ENCODE measurements at regions not wholly inside any gene's neighbourhood (a gene's known extent, or its start where the extent isn't known, plus 50 kb on each side); places are given as distances from the start of the nearest gene placed in this dataset.

DNA sequence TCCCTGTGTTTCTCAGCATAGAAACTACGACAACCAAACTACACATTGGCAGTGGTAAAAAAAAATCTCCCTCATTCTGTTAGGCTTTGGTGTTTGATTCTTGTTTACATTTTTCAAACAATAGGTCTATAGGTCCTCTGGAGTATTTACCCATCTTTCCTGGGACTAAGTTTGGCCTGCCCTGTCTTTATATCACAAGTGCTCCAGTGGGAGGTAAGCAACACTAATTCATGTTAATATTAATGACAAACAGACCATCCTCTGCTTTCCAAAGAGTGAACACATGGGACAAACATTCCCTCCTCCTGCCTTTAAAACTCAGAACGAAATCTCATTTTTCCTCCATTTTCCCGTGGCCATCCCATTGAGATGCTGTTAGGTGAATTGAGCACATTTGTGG, 514.1 kb upstream of the INTU start:
- no peak for TF ChIP-seq ZFP3 (CRISPR knock-in tag; IDR thresholded peaks at IDR 0.05)
- TF ChIP-seq, protein P1, sequence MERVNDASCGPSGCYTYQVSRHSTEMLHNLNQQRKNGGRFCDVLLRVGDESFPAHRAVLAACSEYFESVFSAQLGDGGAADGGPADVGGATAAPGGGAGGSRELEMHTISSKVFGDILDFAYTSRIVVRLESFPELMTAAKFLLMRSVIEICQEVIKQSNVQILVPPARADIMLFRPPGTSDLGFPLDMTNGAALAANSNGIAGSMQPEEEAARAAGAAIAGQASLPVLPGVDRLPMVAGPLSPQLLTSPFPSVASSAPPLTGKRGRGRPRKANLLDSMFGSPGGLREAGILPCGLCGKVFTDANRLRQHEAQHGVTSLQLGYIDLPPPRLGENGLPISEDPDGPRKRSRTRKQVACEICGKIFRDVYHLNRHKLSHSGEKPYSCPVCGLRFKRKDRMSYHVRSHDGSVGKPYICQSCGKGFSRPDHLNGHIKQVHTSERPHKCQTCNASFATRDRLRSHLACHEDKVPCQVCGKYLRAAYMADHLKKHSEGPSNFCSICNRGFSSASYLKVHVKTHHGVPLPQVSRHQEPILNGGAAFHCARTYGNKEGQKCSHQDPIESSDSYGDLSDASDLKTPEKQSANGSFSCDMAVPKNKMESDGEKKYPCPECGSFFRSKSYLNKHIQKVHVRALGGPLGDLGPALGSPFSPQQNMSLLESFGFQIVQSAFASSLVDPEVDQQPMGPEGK (CRISPR knock-in tag; IDR thresholded peaks at IDR 0.05; ENCODE audit: borderline replicate concordance) = no peak
- TF ChIP-seq, protein P2, sequence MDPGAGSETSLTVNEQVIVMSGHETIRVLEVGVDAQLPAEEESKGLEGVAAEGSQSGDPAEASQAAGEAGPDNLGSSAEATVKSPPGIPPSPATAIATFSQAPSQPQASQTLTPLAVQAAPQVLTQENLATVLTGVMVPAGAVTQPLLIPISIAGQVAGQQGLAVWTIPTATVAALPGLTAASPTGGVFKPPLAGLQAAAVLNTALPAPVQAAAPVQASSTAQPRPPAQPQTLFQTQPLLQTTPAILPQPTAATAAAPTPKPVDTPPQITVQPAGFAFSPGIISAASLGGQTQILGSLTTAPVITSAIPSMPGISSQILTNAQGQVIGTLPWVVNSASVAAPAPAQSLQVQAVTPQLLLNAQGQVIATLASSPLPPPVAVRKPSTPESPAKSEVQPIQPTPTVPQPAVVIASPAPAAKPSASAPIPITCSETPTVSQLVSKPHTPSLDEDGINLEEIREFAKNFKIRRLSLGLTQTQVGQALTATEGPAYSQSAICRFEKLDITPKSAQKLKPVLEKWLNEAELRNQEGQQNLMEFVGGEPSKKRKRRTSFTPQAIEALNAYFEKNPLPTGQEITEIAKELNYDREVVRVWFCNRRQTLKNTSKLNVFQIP (CRISPR knock-in tag; IDR thresholded peaks at IDR 0.05; ENCODE audit: borderline replicate concordance, low read depth) = no peak
- TF ChIP-seq ARNTL (CRISPR knock-in tag; IDR thresholded peaks at IDR 0.05; ENCODE audit: borderline replicate concordance, low read depth) = no peak
- no peak for TF ChIP-seq RARB (CRISPR knock-in tag; IDR thresholded peaks at IDR 0.05)
- TF ChIP-seq ZC3H10 (CRISPR knock-in tag; IDR thresholded peaks at IDR 0.05) = no peak
- no peak for TF ChIP-seq SNAI2 (CRISPR knock-in tag; IDR thresholded peaks at IDR 0.05)
- no peak for TF ChIP-seq BACH2 (CRISPR knock-in tag; IDR thresholded peaks at IDR 0.05; ENCODE audit: borderline replicate concordance)
- no peak for TF ChIP-seq PPARA (CRISPR knock-in tag; IDR thresholded peaks at IDR 0.05; ENCODE audit: borderline replicate concordance)
- no peak for TF ChIP-seq ISL1 (CRISPR knock-in tag; IDR thresholded peaks at IDR 0.05)
- TF ChIP-seq ESRRG (CRISPR knock-in tag; IDR thresholded peaks at IDR 0.05) = no peak
- TF ChIP-seq, protein P3, sequence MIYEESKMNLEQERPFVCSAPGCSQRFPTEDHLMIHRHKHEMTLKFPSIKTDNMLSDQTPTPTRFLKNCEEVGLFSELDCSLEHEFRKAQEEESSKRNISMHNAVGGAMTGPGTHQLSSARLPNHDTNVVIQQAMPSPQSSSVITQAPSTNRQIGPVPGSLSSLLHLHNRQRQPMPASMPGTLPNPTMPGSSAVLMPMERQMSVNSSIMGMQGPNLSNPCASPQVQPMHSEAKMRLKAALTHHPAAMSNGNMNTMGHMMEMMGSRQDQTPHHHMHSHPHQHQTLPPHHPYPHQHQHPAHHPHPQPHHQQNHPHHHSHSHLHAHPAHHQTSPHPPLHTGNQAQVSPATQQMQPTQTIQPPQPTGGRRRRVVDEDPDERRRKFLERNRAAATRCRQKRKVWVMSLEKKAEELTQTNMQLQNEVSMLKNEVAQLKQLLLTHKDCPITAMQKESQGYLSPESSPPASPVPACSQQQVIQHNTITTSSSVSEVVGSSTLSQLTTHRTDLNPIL (CRISPR knock-in tag; IDR thresholded peaks at IDR 0.05; ENCODE audit: low read depth) = no peak
- TF ChIP-seq, protein P4, sequence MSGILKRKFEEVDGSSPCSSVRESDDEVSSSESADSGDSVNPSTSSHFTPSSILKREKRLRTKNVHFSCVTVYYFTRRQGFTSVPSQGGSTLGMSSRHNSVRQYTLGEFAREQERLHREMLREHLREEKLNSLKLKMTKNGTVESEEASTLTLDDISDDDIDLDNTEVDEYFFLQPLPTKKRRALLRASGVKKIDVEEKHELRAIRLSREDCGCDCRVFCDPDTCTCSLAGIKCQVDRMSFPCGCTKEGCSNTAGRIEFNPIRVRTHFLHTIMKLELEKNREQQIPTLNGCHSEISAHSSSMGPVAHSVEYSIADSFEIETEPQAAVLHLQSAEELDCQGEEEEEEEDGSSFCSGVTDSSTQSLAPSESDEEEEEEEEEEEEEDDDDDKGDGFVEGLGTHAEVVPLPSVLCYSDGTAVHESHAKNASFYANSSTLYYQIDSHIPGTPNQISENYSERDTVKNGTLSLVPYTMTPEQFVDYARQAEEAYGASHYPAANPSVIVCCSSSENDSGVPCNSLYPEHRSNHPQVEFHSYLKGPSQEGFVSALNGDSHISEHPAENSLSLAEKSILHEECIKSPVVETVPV (CRISPR knock-in tag; IDR thresholded peaks at IDR 0.05) = no peak
- no peak for TF ChIP-seq CSDC2 (CRISPR knock-in tag; IDR thresholded peaks at IDR 0.05)
- no peak for TF ChIP-seq TCF4 (CRISPR knock-in tag; IDR thresholded peaks at IDR 0.05; ENCODE audit: borderline replicate concordance)
- TF ChIP-seq ZNF565 (CRISPR knock-in tag; conservative IDR thresholded peaks at IDR 0.05; ENCODE audit: low read depth) = no peak
- no peak for ATAC-seq

DNA sequence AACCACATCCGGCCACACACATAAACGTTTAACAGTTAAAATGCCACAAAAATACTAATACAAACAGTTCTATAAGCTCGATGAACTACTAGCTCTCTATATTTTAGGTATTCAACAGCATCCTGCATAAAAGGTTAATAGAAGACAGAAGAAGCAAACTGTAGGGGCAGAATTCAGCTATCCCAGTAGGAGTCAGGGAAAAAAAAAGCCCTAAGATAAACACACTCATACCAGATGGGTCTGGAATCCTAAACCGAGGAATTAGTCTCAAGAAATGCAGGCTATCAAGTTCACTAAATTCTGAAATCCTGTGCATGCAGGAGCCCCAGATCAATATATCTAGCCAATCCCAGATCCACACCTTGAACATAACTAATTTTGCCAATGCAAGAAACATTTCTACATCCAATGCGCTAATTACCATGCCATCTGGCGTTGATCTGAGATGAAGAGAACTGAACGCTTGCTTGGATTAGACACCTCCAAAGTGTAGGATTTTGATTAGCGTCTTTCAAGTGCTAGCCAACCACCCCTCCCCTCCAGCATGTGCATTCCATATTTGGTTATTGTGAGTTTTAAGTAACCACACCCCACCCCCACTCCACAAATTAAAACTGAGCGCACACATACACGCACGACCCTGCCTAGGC, 512.2 kb upstream of the INTU start:
- no peak for TF ChIP-seq ZNF8 (CRISPR knock-in tag; IDR thresholded peaks at IDR 0.05)
- no peak for ATAC-seq

DNA sequence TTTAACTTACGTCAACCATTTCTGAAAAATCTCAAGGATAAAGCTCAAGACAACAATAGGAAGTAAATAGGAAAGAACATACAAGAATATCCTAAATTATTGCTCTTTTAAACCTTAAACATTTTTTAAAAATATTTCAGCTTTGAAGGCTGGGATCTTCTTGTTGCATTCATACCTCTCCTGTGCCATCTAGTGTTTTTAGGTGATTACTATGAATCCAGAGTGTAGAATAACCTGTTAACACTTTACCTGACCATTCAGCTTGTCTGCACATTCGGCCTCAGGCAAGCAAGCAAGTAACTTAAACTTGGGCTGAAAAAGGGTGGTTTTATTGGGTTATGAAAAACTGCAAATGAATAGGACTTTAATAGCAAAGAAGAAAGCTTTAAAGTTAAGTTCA, 507.8 kb upstream of the INTU start:
- ATAC-seq = 0 out of 3 replicates have a peak, but pooled peaks have one; percentile 48
- TF ChIP-seq, protein P1 (CRISPR knock-in tag; IDR thresholded peaks at IDR 0.05; ENCODE audit: borderline replicate concordance) = no peak
- TF ChIP-seq RARB (CRISPR knock-in tag; IDR thresholded peaks at IDR 0.05) (no peak), OSR1 (CRISPR knock-in tag; IDR thresholded peaks at IDR 0.05) (no peak), SNAI2 (CRISPR knock-in tag; IDR thresholded peaks at IDR 0.05) (no peak), ZNF565 (CRISPR knock-in tag; conservative IDR thresholded peaks at IDR 0.05; ENCODE audit: low read depth) (no peak), ZNF8 (CRISPR knock-in tag; IDR thresholded peaks at IDR 0.05) (no peak), TCF4 (CRISPR knock-in tag; IDR thresholded peaks at IDR 0.05; ENCODE audit: borderline replicate concordance) (no peak), ZC3H10 (CRISPR knock-in tag; IDR thresholded peaks at IDR 0.05) (no peak), CSDC2 (CRISPR knock-in tag; IDR thresholded peaks at IDR 0.05) (no peak), TOX (CRISPR knock-in tag; IDR thresholded peaks at IDR 0.05; ENCODE audit: borderline replicate concordance) (no peak), ESRRG (CRISPR knock-in tag; IDR thresholded peaks at IDR 0.05) (no peak)
- TF ChIP-seq, protein P3 (CRISPR knock-in tag; IDR thresholded peaks at IDR 0.05; ENCODE audit: low read depth) = no peak
- TF ChIP-seq, protein P4 (CRISPR knock-in tag; IDR thresholded peaks at IDR 0.05) = no peak
- TF ChIP-seq, protein P2 (CRISPR knock-in tag; IDR thresholded peaks at IDR 0.05; ENCODE audit: borderline replicate concordance, low read depth) = no peak
